ENCODE measurements at regions not wholly inside any gene's neighbourhood (a gene's known extent, or its start where the extent isn't known, plus 50 kb on each side); places are given as distances from the start of the nearest gene placed in this dataset.

- no peak for DNase-seq
- no peak overlapping the region for H3K4me2 ChIP-seq (ENCODE audit: low read depth, low read length)
- no peaks in the 10 kb centered on the region for H3K27me3 ChIP-seq (replicated peaks; ENCODE audit: insufficient read depth, low read length)
- H3K9me2 ChIP-seq (replicated peaks; ENCODE audit: insufficient read depth, low read length), result no peaks in the 10 kb centered on the region
- H4K20me1 ChIP-seq (ENCODE audit: insufficient read depth, low read length), result no peaks in the 10 kb centered on the region
- H3K4me1 ChIP-seq (ENCODE audit: low read length), result no peaks in the 10 kb centered on the region
- TF ChIP-seq EZH2phosphoT487 (IDR thresholded peaks at IDR 0.05; ENCODE audit: low read length), result no peak
- no peak for TF ChIP-seq EZH2 (optimal IDR thresholded peaks at IDR 0.05; ENCODE audit: low read depth, low read length)
- no peak for TF ChIP-seq CTCF (IDR thresholded peaks at IDR 0.05; ENCODE audit: low read length)
- no peaks in the 10 kb centered on the region for H3K9me3 ChIP-seq (replicated peaks; ENCODE audit: insufficient read depth, low read length)
- no peaks in the 10 kb centered on the region for H3K79me2 ChIP-seq (ENCODE audit: low read length)
- no peak overlapping the region for H3K9ac ChIP-seq (ENCODE audit: low read length)
- no peaks in the 10 kb centered on the region for H3F3A ChIP-seq (ENCODE audit: insufficient read depth, low read length)
- H3K4me3 ChIP-seq (ENCODE audit: low read length), result no peak overlapping the region
- no peak overlapping the region for H2AFZ ChIP-seq (ENCODE audit: low read length)
- H3K27ac ChIP-seq (ENCODE audit: low read length), result no peak overlapping the region
- H3K36me3 ChIP-seq (replicated peaks; ENCODE audit: insufficient read depth, low read length), result no peaks in the 10 kb centered on the region
Measured at GRCh38 chr6:27547157-27548075, 74.5 kb upstream of the ZNF184 start.

- no peaks in the 10 kb centered on the region for H3F3A ChIP-seq (ENCODE audit: insufficient read depth, low read length)
- no peaks in the 10 kb centered on the region for H3K27me3 ChIP-seq (replicated peaks; ENCODE audit: insufficient read depth, low read length)
- no peaks in the 10 kb centered on the region for H4K20me1 ChIP-seq (ENCODE audit: insufficient read depth, low read length)
- no peaks in the 10 kb centered on the region for H3K4me1 ChIP-seq (ENCODE audit: low read length)
- H2AFZ ChIP-seq (ENCODE audit: low read length), result no peak overlapping the region
- no peak overlapping the region for H3K9ac ChIP-seq (ENCODE audit: low read length)
- no peaks in the 10 kb centered on the region for H3K36me3 ChIP-seq (replicated peaks; ENCODE audit: insufficient read depth, low read length)
- no peak for TF ChIP-seq EZH2phosphoT487 (IDR thresholded peaks at IDR 0.05; ENCODE audit: low read length)
- TF ChIP-seq CTCF (IDR thresholded peaks at IDR 0.05; ENCODE audit: low read length), result no peak
- TF ChIP-seq EZH2 (optimal IDR thresholded peaks at IDR 0.05; ENCODE audit: low read depth, low read length), result no peak
- DNase-seq, result no peak
- no peaks in the 10 kb centered on the region for H3K79me2 ChIP-seq (ENCODE audit: low read length)
- no peaks in the 10 kb centered on the region for H3K9me2 ChIP-seq (replicated peaks; ENCODE audit: insufficient read depth, low read length)
- H3K4me2 ChIP-seq (ENCODE audit: low read depth, low read length), result no peak overlapping the region
- no peak overlapping the region for H3K4me3 ChIP-seq (ENCODE audit: low read length)
- H3K27ac ChIP-seq (ENCODE audit: low read length), result no peak overlapping the region
- no peaks in the 10 kb centered on the region for H3K9me3 ChIP-seq (replicated peaks; ENCODE audit: insufficient read depth, low read length)
Measured at GRCh38 chr6:27546522-27546921, 73.6 kb upstream of the ZNF184 start.

GRCh38 chr6:27545271-27546046 lies 72.6 kb upstream of the ZNF184 start:
- Histone ChIP-seq H3K9me3 (replicated peaks; ENCODE audit: insufficient read depth, low read length) (no peaks in the 10 kb centered on the region), H3K4me1 (ENCODE audit: low read length) (no peaks in the 10 kb centered on the region), H3K36me3 (replicated peaks; ENCODE audit: insufficient read depth, low read length) (no peaks in the 10 kb centered on the region), H3K79me2 (ENCODE audit: low read length) (no peaks in the 10 kb centered on the region), H3K27me3 (replicated peaks; ENCODE audit: insufficient read depth, low read length) (no peaks in the 10 kb centered on the region), H3F3A (ENCODE audit: insufficient read depth, low read length) (no peaks in the 10 kb centered on the region), H3K9ac (ENCODE audit: low read length) (no peak overlapping the region), H2AFZ (ENCODE audit: low read length) (no peak overlapping the region), H3K4me2 (ENCODE audit: low read depth, low read length) (no peak overlapping the region), H3K4me3 (ENCODE audit: low read length) (no peak overlapping the region), H3K27ac (ENCODE audit: low read length) (no peak overlapping the region), H3K9me2 (replicated peaks; ENCODE audit: insufficient read depth, low read length) (no peaks in the 10 kb centered on the region), H4K20me1 (ENCODE audit: insufficient read depth, low read length) (no peaks in the 10 kb centered on the region)
- TF ChIP-seq EZH2phosphoT487 (IDR thresholded peaks at IDR 0.05; ENCODE audit: low read length) (no peak), EZH2 (optimal IDR thresholded peaks at IDR 0.05; ENCODE audit: low read depth, low read length) (no peak), CTCF (IDR thresholded peaks at IDR 0.05; ENCODE audit: low read length) (no peak)
- no peak for DNase-seq
